Memory B cell (primary cell): ENCODE measurements at regions not wholly inside any gene's neighbourhood (a gene's known extent, or its start where the extent isn't known, plus 50 kb on each side); places are given as distances from the start of the nearest gene placed in this dataset.

Experiments used
- ATAC-seq: fragments of 150-1000 bp; cut with Tn5 transposase; 2 replicates; pipeline ENCODE4 v1.10.0; 2021; ENCODE audit warnings: low read depth, mild to moderate bottlenecking, moderate library complexity
- DNase-seq, 2 donors: peaks; one replicate each; pipeline ENCODE4 v3.0.0; 2022; ENCODE audit warnings: low spot score in 2 of 2
- H3K27ac Mint-ChIP-seq: one replicate; pipeline ENCODE4 v1.8.0; 2022; ENCODE audit warnings: mild to moderate bottlenecking, moderate library complexity, mixed read lengths
- H3K27me3 Mint-ChIP-seq: one replicate; pipeline ENCODE4 v1.8.0; 2022; ENCODE audit warnings: mixed read lengths
- H3K36me3 Mint-ChIP-seq: one replicate; pipeline ENCODE4 v1.8.0; 2022; ENCODE audit warnings: mild to moderate bottlenecking, mixed read lengths
- H3K4me1 Mint-ChIP-seq: one replicate; pipeline ENCODE4 v1.8.0; 2022; ENCODE audit warnings: mixed read lengths
- H3K4me3 Mint-ChIP-seq: one replicate; pipeline ENCODE4 v1.8.0; 2022; ENCODE audit warnings: mild to moderate bottlenecking, moderate library complexity, mixed read lengths
- H3K9me3 Mint-ChIP-seq: one replicate; pipeline ENCODE4 v1.8.0; 2022; ENCODE audit warnings: mixed read lengths

DNA sequence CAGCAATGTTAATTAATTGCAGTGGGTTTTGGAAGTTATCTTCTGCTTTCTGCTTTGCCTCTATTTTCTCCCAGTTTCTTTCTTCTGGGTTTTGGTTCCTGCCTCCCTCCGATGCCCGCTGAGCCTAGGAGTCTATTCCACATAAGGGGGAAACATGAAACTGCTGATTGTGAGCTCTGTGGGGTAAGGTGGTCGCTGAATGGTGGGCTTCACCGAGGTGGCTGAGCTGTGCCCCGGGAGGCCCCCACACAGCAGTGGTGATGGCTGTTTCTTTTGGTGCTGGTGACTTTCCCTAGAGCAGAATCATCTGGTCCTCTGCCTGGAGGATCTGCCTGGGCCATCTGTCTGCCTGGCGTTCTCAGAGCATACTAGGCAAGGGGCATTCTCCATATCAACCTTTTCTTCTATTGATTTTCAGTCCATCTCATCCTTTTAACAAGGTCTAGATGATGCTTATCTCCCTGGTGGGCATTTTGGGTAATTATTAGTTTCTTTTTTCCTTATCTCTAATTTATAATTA lies 68.8 kb upstream of the ATP2B2 start:
- Mint-ChIP-seq H3K27me3 (peaks cover 10% of the 10 kb centered on the region), H3K4me3 (no peak overlapping the region), H3K27ac (no peak overlapping the region), H3K36me3 (no peaks in the 10 kb centered on the region), H3K9me3 (no peaks in the 10 kb centered on the region), H3K4me1 (no peaks in the 10 kb centered on the region)
- no peak for ATAC-seq
- DNase-seq = no peak

DNA sequence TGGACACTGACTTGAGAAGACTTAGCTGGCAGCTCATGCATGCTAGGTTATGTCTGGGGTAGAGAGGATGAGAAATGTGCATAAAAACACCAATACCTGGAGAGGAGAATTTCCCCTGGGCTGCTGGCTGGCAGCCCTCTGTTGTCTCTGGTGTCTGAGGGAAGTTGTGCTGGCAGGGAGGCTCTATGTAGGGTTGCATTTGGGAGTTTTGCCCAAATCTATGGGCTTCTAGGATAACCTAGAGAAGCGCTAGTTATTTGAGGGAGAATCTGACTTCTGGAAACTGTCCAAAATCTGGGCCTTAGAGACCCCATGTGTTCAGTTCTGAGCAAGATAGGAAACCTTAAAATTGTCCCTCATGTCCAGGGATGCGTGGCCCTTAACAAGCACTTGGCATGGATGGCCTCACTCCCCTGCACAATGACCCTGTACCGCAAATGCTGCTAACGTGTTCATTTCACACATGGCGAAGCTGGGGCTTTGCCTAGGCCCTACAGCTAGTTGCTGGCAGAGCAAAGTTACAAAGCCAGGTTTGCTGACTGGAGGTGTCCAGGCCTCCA lies 70.3 kb upstream of the ATP2B2 start:
- Mint-ChIP-seq H3K27ac (no peak overlapping the region), H3K4me3 (no peak overlapping the region), H3K9me3 (no peaks in the 10 kb centered on the region), H3K27me3 (peaks cover 8% of the 10 kb centered on the region), H3K4me1 (no peaks in the 10 kb centered on the region), H3K36me3 (no peaks in the 10 kb centered on the region)
- DNase-seq (no peak), ATAC-seq (no peak)

DNA sequence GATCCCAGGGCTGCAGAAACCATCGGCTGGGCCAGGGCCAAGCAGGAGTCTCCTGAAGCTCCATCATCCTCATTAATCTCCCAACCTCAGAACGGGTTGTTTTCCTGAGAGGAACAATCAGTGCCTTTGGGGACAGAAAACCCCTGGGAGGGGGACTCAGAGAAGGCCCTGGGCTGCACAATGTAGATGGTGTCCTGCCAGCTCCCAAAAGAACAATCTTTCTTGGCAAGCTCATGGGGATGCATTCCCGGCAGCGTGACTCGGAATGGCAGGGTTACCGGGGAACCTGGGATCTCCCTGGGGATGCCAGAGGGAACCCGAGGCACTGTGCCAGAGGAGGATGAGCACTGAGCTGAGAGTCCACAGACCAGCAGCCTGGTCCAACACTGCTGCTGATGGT lies 72.1 kb upstream of the ATP2B2 start:
- H3K27me3 Mint-ChIP-seq = peaks cover 14% of the 10 kb centered on the region
- DNase-seq (no peak), ATAC-seq (no peak)
- no peaks in the 10 kb centered on the region for H3K4me1 Mint-ChIP-seq
- no peaks in the 10 kb centered on the region for H3K9me3 Mint-ChIP-seq
- H3K36me3 Mint-ChIP-seq = no peaks in the 10 kb centered on the region
- H3K27ac Mint-ChIP-seq = no peak overlapping the region
- H3K4me3 Mint-ChIP-seq = no peak overlapping the region

DNA sequence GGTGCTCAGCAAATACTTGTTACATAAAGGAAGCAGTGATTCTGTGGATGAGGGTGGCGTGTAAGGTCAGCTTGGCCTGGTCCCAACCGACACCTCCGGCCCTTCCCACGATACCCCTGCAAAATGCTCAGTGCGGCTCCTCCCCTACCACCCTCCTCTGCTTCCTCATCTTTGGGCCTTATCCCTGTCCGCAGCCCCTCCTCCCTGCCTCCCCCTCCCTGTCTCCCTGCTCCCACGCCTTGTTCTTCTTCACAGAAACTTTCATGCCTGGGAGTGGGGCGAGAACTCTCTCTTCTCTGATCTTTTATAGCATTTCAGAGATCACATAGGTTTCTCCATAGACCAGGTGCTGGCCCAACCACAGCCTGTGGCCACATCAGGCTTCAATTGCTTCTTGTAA lies 75.0 kb upstream of the ATP2B2 start:
- ATAC-seq (no peak), DNase-seq (no peak)
- Mint-ChIP-seq H3K27ac (no peak overlapping the region), H3K4me1 (no peaks in the 10 kb centered on the region), H3K36me3 (no peaks in the 10 kb centered on the region), H3K27me3 (peaks cover 10% of the 10 kb centered on the region), H3K9me3 (no peaks in the 10 kb centered on the region), H3K4me3 (no peak overlapping the region)

DNA sequence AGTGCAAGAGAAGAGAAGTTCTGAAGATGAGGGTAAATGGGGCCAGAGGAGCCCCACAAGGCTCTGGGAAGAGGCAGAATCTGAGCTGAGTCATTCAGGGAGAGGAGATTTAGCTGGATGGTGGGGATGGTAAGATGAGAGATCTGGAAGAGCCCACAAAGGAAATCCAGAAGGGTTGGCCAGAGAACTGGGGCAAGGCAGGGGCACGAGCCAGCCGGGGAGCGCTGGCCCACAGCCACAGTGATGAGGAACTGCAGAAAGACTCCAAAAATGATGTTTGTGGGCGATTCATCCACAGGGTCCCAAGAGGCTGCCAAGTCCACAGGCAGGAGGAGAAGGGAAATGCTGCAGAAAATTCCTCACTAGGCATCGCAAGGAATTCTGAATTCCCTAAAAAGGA lies 75.9 kb upstream of the ATP2B2 start:
- no peak for ATAC-seq
- peaks cover 14% of the 10 kb centered on the region for H3K27me3 Mint-ChIP-seq
- H3K36me3 Mint-ChIP-seq = no peaks in the 10 kb centered on the region
- DNase-seq = no peak
- no peaks in the 10 kb centered on the region for H3K9me3 Mint-ChIP-seq
- no peak overlapping the region for H3K27ac Mint-ChIP-seq
- H3K4me3 Mint-ChIP-seq = no peak overlapping the region
- H3K4me1 Mint-ChIP-seq = peaks cover 3% of the 10 kb centered on the region

DNA sequence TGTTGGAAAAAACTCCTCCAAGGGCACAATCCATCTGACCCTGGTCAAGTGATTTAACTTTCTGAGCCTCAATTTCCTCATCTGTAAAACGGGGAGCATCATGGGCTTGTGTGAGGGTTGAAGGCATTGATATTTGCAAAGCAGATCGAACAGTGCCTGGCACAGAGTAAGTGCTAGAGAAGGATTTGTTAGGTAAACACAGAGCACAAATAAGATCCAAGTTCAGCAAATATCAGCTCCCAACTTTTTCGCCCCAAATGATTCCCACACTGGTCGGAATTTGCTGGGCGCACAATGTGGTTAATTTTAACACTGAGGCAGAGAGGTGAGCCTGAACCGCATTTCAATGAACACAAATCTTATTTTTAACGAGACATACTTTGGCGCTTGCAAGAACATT lies 76.3 kb upstream of the ATP2B2 start:
- no peak overlapping the region for H3K4me3 Mint-ChIP-seq
- no peaks in the 10 kb centered on the region for H3K36me3 Mint-ChIP-seq
- no peaks in the 10 kb centered on the region for H3K9me3 Mint-ChIP-seq
- H3K27ac Mint-ChIP-seq = no peak overlapping the region
- DNase-seq (no peak), ATAC-seq (no peak)
- H3K4me1 Mint-ChIP-seq = peaks cover 3% of the 10 kb centered on the region
- H3K27me3 Mint-ChIP-seq = peaks cover 14% of the 10 kb centered on the region

DNA sequence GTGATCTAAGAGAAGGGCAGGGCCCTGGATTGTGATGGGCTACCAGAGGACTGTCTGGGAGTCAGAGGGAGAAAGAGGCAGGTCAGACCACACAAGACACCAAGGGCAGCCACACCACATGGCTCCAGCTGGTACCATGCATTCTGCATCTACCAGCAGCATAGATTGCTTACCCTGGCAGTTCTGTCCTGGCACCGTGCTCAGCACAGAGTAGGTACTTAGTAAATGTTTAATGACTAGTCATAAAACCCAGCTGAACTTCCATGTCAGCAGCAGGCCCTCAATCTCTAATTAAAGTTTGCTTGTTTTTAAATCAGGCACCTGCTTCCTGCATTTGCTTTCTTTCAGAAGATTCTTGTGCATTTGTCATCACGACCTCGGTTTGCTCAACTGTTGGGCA lies 77.3 kb upstream of the ATP2B2 start:
- Mint-ChIP-seq H3K4me3 (no peak overlapping the region), H3K9me3 (no peaks in the 10 kb centered on the region), H3K36me3 (no peaks in the 10 kb centered on the region), H3K4me1 (peaks cover 3% of the 10 kb centered on the region), H3K27me3 (peaks cover 16% of the 10 kb centered on the region), H3K27ac (no peak overlapping the region)
- ATAC-seq (no peak), DNase-seq (no peak)

DNA sequence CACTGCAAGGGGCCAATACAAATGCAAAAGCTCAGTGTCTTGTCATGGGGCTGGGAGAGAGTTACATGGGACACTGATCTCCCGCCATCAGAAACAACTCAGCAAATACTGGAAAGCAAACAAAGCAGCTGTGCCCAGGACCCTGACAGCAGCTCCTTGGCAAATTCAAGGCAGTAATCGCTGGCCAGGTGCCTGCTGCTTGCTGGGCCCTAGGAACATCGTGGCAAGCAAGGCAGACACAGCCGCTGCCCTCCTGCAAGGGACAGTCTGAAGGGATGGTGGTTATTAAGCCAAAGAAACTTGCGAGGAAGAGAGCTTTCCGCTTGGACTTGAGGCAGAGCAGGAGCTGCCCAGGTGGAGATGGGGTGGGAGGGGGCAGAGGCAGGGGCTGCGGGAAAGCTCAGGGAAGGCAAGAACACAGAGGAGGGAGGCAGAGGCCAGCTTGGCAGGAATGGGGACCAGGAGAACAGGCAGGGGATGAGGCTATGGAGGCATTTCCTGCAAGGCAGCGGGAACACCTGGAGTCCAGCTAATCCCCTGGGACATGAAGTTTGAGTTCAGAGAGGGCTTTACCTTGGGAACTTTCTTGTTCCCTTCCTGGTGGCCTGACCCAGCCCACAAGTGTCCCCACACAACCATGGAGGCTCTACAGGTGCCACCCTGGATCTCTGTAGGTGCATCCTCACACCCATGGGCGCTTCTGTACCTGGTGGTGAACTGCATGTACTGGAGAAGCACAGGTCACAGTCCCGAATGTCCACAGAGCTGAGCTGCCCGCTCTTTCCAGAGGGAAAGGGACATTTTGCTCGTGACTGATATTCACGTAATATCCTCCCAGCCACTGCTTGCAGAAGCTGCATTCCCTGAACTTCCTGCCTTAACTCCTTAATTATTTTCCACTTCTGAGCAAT lies 78.7 kb upstream of the ATP2B2 start:
- Mint-ChIP-seq H3K4me1 (peaks cover 3% of the 10 kb centered on the region), H3K27me3 (peaks cover 18% of the 10 kb centered on the region), H3K9me3 (no peaks in the 10 kb centered on the region), H3K36me3 (no peaks in the 10 kb centered on the region), H3K4me3 (no peak overlapping the region), H3K27ac (no peak overlapping the region)
- no peak for ATAC-seq
- no peak for DNase-seq

DNA sequence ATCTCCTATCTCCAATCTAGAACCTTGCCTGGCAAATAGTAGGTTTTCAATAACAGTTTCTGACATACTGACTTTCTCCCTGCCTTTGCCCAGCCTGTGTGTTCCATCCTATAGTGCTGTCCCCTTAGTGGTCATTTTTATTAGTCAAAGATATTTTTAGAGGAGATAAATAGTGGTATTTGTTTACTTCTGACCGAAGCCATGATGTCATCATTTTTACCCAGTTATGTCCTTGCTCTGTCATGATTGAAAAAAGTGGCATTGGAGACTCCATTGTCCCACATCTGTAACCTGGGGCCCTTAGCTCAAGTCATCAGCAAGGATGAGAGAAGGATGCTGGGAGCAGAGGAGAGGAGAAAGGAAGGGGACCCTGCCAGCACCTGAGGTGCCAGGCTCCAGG lies 80.6 kb upstream of the ATP2B2 start:
- peaks cover 3% of the 10 kb centered on the region for H3K4me1 Mint-ChIP-seq
- H3K4me3 Mint-ChIP-seq = no peak overlapping the region
- H3K27me3 Mint-ChIP-seq = peaks cover 21% of the 10 kb centered on the region
- H3K9me3 Mint-ChIP-seq = no peaks in the 10 kb centered on the region
- ATAC-seq (no peak), DNase-seq (no peak)
- H3K36me3 Mint-ChIP-seq = no peaks in the 10 kb centered on the region
- H3K27ac Mint-ChIP-seq = no peak overlapping the region

DNA sequence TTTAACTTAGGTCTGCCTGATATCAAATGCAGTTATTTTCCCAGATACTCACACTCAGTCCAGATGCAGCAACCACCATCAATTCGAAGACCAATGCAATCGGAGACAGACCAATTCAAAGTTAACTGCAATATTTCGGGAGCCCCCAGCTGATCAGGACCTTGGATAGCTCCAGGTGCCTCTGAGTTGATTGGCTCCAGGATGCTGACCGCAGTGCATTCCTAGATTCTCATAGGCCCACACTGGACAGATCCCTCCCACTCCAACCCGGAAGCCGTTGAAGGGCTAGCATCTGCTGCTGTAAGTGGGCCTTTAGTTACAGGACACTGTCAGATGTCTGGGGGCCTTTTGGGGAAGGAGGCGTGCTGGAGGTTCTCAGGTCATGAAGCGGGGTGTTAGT lies 89.5 kb upstream of the ATP2B2 start:
- no peaks in the 10 kb centered on the region for H3K4me1 Mint-ChIP-seq
- peaks cover 20% of the 10 kb centered on the region for H3K27me3 Mint-ChIP-seq
- no peak overlapping the region for H3K4me3 Mint-ChIP-seq
- DNase-seq = peak in 1 of 2 donors; percentile 26
- no peak overlapping the region for H3K27ac Mint-ChIP-seq
- H3K36me3 Mint-ChIP-seq = no peaks in the 10 kb centered on the region
- no peaks in the 10 kb centered on the region for H3K9me3 Mint-ChIP-seq
- peak; percentile 42 for ATAC-seq

DNA sequence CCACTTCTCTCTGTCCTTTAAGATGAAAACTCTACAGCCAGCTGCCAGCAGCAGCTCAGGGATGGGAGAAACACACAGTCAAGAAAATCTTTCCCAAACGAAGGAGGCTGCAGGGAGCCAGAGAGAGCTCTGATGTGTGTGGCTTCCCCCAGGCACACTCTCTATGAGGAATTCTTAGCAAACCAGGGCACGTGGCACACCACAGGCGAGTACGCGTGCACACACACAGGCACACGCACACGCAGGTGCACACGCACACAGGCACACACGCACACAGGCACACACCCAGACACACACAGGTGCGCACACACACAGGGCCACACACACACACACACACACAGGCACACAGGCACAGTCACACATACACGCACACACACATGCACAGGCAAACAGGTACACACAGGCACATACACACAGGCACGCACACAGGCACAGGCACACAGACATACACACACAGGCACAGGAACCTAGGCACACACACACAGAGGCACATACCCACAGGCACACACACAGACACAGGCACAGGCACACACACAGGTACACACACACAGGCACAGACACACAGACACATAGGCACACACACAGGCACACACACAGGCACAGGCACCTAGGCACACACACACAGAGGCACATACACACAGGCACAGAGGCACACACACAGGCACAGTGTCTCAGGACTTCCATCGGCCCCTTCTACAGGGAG lies 91.5 kb upstream of the ATP2B2 start:
- Mint-ChIP-seq H3K27me3 (peaks cover 14% of the 10 kb centered on the region), H3K27ac (no peak overlapping the region), H3K36me3 (no peaks in the 10 kb centered on the region), H3K9me3 (no peaks in the 10 kb centered on the region), H3K4me3 (no peak overlapping the region), H3K4me1 (no peaks in the 10 kb centered on the region)
- DNase-seq (no peak), ATAC-seq (no peak)

DNA sequence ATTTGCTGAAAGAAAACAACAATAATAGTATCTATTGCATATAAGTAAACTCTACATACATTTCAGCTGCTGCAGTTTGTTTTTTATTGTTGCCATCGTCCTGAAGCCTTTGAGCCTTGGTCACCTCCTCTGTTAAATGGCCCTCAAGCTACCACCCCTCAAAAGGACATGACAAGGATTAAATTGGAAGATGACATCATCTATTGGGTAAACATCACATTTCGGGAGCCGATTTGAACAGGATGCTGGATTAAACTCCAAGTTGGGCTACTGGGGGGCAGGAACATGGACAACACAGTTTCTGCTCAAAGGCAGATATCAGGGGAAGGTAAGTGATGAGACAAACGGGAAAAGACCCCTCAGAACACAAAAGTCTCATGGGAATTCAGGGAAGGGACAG lies 92.3 kb upstream of the ATP2B2 start:
- Mint-ChIP-seq H3K4me3 (no peak overlapping the region), H3K9me3 (no peaks in the 10 kb centered on the region), H3K27me3 (peaks cover 14% of the 10 kb centered on the region), H3K4me1 (peaks cover under 1% of the 10 kb centered on the region), H3K36me3 (no peaks in the 10 kb centered on the region), H3K27ac (no peak overlapping the region)
- DNase-seq (no peak), ATAC-seq (no peak)

DNA sequence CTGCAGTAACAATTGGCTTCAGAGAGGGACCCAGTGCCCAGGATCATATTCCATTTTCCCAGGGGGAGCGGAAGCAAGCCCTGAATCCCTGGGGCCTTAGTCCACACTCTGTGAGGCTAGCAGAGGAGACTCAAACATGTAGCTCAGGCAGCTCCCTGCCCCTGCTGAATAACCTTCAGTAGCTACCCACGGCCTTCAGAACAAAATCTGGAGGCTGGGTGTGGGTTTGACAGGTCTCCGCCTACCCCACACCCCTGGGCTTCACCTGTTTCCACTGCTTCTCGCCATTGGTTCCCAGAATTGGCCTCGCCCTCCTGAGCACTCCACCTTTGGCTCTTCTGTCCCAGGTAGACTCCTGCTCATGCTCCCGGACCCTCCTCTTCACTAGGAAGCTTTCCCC lies 93.6 kb upstream of the ATP2B2 start:
- ATAC-seq = no peak
- Mint-ChIP-seq H3K4me3 (no peak overlapping the region), H3K27ac (no peak overlapping the region), H3K36me3 (no peaks in the 10 kb centered on the region), H3K27me3 (peaks cover 14% of the 10 kb centered on the region), H3K4me1 (peaks cover 12% of the 10 kb centered on the region), H3K9me3 (no peaks in the 10 kb centered on the region)
- DNase-seq = no peak

DNA sequence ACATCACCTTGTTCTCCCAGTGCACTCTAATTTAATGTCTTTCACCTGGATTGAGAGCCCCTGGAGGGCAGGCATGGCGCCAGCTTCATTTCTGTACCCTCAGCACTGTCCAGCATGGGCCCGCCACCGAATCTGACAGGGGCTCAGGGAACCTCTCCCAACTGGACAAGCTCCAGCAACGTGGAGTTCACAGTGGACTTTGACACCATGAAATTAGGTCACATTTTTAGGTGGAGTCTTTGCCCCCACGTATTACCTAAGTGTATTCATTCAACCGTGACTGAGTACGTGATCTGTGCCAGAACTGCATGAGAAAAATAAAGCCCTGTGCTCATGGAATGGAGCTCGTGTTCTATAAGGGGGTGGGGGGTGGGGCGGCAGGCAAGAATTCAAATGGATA lies 94.1 kb upstream of the ATP2B2 start:
- Mint-ChIP-seq H3K27me3 (peaks cover 14% of the 10 kb centered on the region), H3K4me3 (no peak overlapping the region), H3K9me3 (no peaks in the 10 kb centered on the region), H3K36me3 (no peaks in the 10 kb centered on the region), H3K27ac (no peak overlapping the region), H3K4me1 (peaks cover 15% of the 10 kb centered on the region)
- no peak for ATAC-seq
- no peak for DNase-seq
